Nephron (organoid): ENCODE measurements at regions not wholly inside any gene's neighbourhood (a gene's known extent, or its start where the extent isn't known, plus 50 kb on each side); places are given as distances from the start of the nearest gene placed in this dataset.

Source experiments
- H3K27ac Mint-ChIP-seq, 3 experiments: 2 replicates each; pipeline ENCODE4 v1.8.0; 2020; ENCODE audit warnings: mixed read lengths in 3 of 3, mild to moderate bottlenecking in 2 of 3, moderate library complexity in 1 of 3
- H3K27me3 Mint-ChIP-seq: 2 replicates; pipeline ENCODE4 v1.8.0; 2021; ENCODE audit warnings: low read depth, mild to moderate bottlenecking, moderate library complexity, mixed read lengths
- H3K36me3 Mint-ChIP-seq: 2 replicates; pipeline ENCODE4 v1.8.0; 2020; ENCODE audit warnings: low read depth, mixed read lengths
- H3K4me1 Mint-ChIP-seq: 2 replicates; pipeline ENCODE4 v1.8.0; 2020; ENCODE audit warnings: mixed read lengths
- H3K4me3 Mint-ChIP-seq, 3 experiments: 2 replicates each; pipeline ENCODE4 v1.8.0; 2020; ENCODE audit warnings: mild to moderate bottlenecking in 3 of 3, mixed read lengths in 3 of 3, moderate library complexity in 2 of 3
- H3K9me3 Mint-ChIP-seq: 2 replicates; pipeline ENCODE4 v1.8.0; 2020; ENCODE audit warnings: mixed read lengths
- CTCF ChIP-seq, 3 experiments: fragments of 200-600 bp; sonication (generic); IDR thresholded peaks; one replicate each; pipeline ENCODE4 v1.5.0; 2021; ENCODE audit warnings: antibody characterized with exemption in 3 of 3; ENCODE audit not compliant: unreplicated experiment in 3 of 3

GRCh38 chr2:52929412-52929811, 838.2 kb upstream of the CHAC2 start:
- TF ChIP-seq CTCF (IDR thresholded peaks at IDR 0.05; ENCODE audit: unreplicated experiment in 3 of 3), result no peak
- no peak overlapping the region for H3K4me3 Mint-ChIP-seq

GRCh38 chr2:52919673-52920072, 847.9 kb upstream of the CHAC2 start:
- Mint-ChIP-seq H3K36me3 (no peaks in the 10 kb centered on the region), H3K4me1 (no peaks in the 10 kb centered on the region), H3K9me3 (peaks cover 3% of the 10 kb centered on the region), H3K4me3 (no peak overlapping the region), H3K27ac (no peak overlapping the region), H3K27me3 (no peaks in the 10 kb centered on the region)
- no peak for TF ChIP-seq CTCF (IDR thresholded peaks at IDR 0.05; ENCODE audit: unreplicated experiment in 3 of 3)

More at GRCh38 chr2:52929412-52929811, 838.2 kb upstream of the CHAC2 start:
- no peaks in the 10 kb centered on the region for H3K27me3 Mint-ChIP-seq
- peaks cover 23% of the 10 kb centered on the region for H3K9me3 Mint-ChIP-seq
- no peaks in the 10 kb centered on the region for H3K36me3 Mint-ChIP-seq
- no peak overlapping the region for H3K27ac Mint-ChIP-seq
- H3K4me1 Mint-ChIP-seq, result peaks cover 10% of the 10 kb centered on the region

- Mint-ChIP-seq H3K36me3 (no peaks in the 10 kb centered on the region), H3K9me3 (no peaks in the 10 kb centered on the region), H3K27me3 (no peaks in the 10 kb centered on the region), H3K4me1 (no peaks in the 10 kb centered on the region), H3K27ac (no peak overlapping the region), H3K4me3 (no peak overlapping the region)
- no peak for TF ChIP-seq CTCF (IDR thresholded peaks at IDR 0.05; ENCODE audit: unreplicated experiment in 3 of 3)
Observed at GRCh38 chr2:52918551-52918950, 849.1 kb upstream of the CHAC2 start.

GRCh38 chr2:52916981-52917380, 850.6 kb upstream of the CHAC2 start:
- H3K27ac Mint-ChIP-seq, result no peak overlapping the region

GRCh38 chr2:52904355-52904891, 863.2 kb upstream of the CHAC2 start:
- no peaks in the 10 kb centered on the region for H3K27me3 Mint-ChIP-seq

More at GRCh38 chr2:52916981-52917380, 850.6 kb upstream of the CHAC2 start:
- no peaks in the 10 kb centered on the region for H3K27me3 Mint-ChIP-seq
- no peaks in the 10 kb centered on the region for H3K36me3 Mint-ChIP-seq
- no peak overlapping the region for H3K4me3 Mint-ChIP-seq
- TF ChIP-seq CTCF (IDR thresholded peaks at IDR 0.05; ENCODE audit: unreplicated experiment in 3 of 3), result no peak
- H3K4me1 Mint-ChIP-seq, result no peaks in the 10 kb centered on the region
- H3K9me3 Mint-ChIP-seq, result no peaks in the 10 kb centered on the region

More at GRCh38 chr2:52904355-52904891, 863.2 kb upstream of the CHAC2 start:
- Mint-ChIP-seq H3K36me3 (no peaks in the 10 kb centered on the region), H3K4me1 (peaks cover 22% of the 10 kb centered on the region), H3K9me3 (peaks cover 30% of the 10 kb centered on the region), H3K27ac (peak overlapping the region; percentile 3 to 53 (median 24)), H3K4me3 (no peak overlapping the region)
- no peak for TF ChIP-seq CTCF (IDR thresholded peaks at IDR 0.05; ENCODE audit: unreplicated experiment in 3 of 3)
